ENCODE measurements at regions not wholly inside any gene's neighbourhood (a gene's known extent, or its start where the extent isn't known, plus 50 kb on each side); places are given as distances from the start of the nearest gene placed in this dataset.
A peak's percentile ranks its signal among the peaks of the same experiment; 100 is the strongest.
"Not testable (repeated sequence)": the region's sequence is repeated elsewhere in the genome, so short reads cannot be mapped to it uniquely, and the experiment has no call there.

DNA sequence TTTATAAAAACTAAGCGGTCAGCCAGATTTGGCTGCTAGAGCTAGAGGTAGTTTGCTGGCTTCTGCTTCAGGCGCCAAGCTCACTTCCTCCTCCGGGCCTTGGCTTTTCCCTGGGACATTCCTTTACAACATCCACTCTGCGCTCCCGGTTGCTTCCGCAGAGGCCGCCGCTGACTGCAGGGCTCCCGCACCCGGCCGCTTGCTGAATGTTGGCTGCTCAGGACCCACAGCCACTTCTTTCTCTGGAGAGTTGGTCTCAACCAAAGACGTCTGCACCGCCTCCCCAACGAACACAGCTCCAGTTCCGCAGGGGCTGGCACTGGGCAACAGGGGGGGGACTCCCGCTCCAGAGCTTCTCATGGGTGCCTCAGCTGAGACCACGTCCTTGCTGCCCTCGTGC lies 282.8 kb downstream of the TFAP2C start:
- no peaks in the 10 kb centered on the region for H3K9me3 ChIP-seq (replicated peaks)
- no peaks in the 10 kb centered on the region; the same call in 1 of the 2 replicates for H3K4me1 ChIP-seq (replicated peaks)
- DNase-seq (ENCODE audit: low read depth in 1 of 2, low spot score in 2 of 2), result no peak
- H3K27me3 ChIP-seq (replicated peaks), result peaks cover 18% of the 10 kb centered on the region
- no peak overlapping the region for H3K4me3 ChIP-seq
- no peaks in the 10 kb centered on the region for H3K36me3 ChIP-seq
- no peak overlapping the region for H3K27ac ChIP-seq

DNA sequence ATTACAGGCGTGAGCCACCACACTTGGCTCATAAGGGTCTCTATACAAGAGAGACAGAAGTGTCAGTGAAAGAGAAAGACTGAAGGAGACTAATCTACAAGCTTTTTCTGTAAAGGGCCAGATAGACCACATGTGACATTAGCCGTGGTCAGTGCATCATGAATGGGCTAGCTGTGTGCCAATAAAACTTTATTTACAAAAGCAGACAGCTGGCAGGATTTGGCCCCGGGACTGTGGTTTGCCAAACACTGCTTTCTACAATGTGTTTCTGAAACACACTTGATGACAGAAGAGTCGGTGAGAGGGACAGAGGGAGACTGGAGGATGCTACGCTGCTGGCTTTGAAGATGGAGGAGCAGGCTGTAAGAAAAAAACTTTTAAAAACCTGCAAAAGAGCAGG lies 285.4 kb downstream of the TFAP2C start:
- Histone ChIP-seq H3K27me3 (replicated peaks) (peaks cover 30% of the 10 kb centered on the region), H3K4me3 (no peak overlapping the region), H3K36me3 (no peaks in the 10 kb centered on the region), H3K9me3 (replicated peaks) (no peaks in the 10 kb centered on the region), H3K4me1 (replicated peaks) (no peaks in the 10 kb centered on the region; the same call in 1 of the 2 replicates), H3K27ac (no peak overlapping the region)
- DNase-seq (ENCODE audit: low read depth in 1 of 2, low spot score in 2 of 2), result no peak

DNA sequence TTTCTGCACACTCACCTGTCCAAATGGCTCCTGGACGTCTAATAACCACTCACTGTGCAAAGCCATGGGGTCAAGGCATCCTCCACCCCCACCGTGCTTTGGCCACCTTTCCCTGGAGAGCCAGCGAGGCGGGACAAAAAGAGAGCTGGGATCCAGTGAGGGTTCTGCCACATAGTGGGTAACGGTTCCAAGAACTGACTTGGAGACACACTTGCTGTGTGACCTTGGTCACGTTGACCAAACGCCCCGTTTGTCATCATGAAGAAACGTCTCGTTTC lies 287.2 kb downstream of the TFAP2C start:
- Histone ChIP-seq H3K36me3 (no peaks in the 10 kb centered on the region), H3K27ac (no peak overlapping the region), H3K4me3 (no peak overlapping the region), H3K9me3 (replicated peaks) (no peaks in the 10 kb centered on the region), H3K4me1 (replicated peaks) (no peaks in the 10 kb centered on the region), H3K27me3 (replicated peaks) (peaks cover 22% of the 10 kb centered on the region; the same call in 1 of the 2 replicates)
- no peak for DNase-seq (ENCODE audit: low read depth in 1 of 2, low spot score in 2 of 2)

GRCh38 chr20:56920041-56920440 lies 290.9 kb downstream of the TFAP2C start:
- not testable (repeated sequence) for H3K9me3 ChIP-seq (replicated peaks); DNase-seq (ENCODE audit: low read depth in 1 of 2, low spot score in 2 of 2); H3K4me3 ChIP-seq; H3K27ac ChIP-seq; H3K36me3 ChIP-seq; H3K4me1 ChIP-seq (replicated peaks)
- H3K27me3 ChIP-seq (replicated peaks), result peaks cover 52% of the 10 kb centered on the region

GRCh38 chr20:56922497-56922896 lies 293.4 kb downstream of the TFAP2C start:
- Histone ChIP-seq H3K9me3 (replicated peaks) (0 out of 2 replicates have a peak, but pooled peaks cover 4% of the 10 kb centered on the region), H3K27me3 (replicated peaks) (peaks cover 65% of the 10 kb centered on the region), H3K27ac (no peak overlapping the region), H3K36me3 (no peaks in the 10 kb centered on the region), H3K4me1 (replicated peaks) (peaks cover 9% of the 10 kb centered on the region), H3K4me3 (no peak overlapping the region)
- no peak for DNase-seq (ENCODE audit: low read depth in 1 of 2, low spot score in 2 of 2)

- H3K4me3 ChIP-seq, result no peak overlapping the region
- no peak for DNase-seq (ENCODE audit: low read depth in 1 of 2, low spot score in 2 of 2)
- no peak overlapping the region for H3K27ac ChIP-seq
- no peaks in the 10 kb centered on the region for H3K36me3 ChIP-seq
- H3K9me3 ChIP-seq (replicated peaks), result 0 out of 2 replicates have a peak, but pooled peaks cover 4% of the 10 kb centered on the region
- peaks cover 9% of the 10 kb centered on the region for H3K4me1 ChIP-seq (replicated peaks)
- peaks cover 74% of the 10 kb centered on the region for H3K27me3 ChIP-seq (replicated peaks)
These were observed 295.4 kb downstream of the TFAP2C start for GRCh38 chr20:56924292-56925081.

DNA sequence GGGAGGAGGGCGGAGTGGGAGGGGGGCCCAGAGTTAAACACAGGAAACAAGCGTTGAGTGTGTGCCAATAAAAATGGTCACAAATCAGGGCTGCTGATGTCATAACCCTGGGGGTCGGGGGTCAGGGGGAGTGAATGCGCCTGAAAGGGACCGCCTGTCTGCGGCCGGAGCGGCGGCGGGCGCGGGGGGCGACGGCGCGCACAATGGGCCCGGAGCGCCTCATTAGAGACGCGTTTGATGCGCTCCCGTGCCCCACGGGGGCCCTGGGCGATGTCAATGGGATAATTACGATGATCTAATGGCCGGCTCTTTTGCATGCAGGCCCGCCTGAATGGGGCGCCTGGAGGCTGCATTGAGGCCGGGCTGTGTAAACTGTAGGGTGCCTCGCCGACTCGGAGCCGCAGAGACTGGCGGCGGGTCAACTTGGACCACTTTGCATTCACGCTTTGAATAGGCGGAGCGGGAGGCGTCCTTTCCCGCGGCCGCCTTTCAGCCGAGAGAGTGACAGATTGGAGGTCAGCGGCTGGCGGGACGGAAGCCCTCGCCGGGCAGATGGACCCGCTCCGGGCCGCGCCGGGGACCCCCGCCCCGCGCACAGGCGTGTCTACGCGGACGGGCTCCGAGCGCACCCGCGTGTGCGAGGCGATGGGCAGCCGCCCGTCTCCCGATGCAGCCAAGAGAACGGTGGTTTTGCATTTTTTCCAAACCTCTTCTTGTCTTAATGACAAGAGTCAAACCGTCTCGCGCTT lies 296.1 kb downstream of the TFAP2C start:
- peak in 1 of 2 experiments; percentile 10 for DNase-seq (ENCODE audit: low read depth in 1 of 2, low spot score in 2 of 2)
- 0 out of 2 replicates have a peak, but pooled peaks cover 4% of the 10 kb centered on the region for H3K9me3 ChIP-seq (replicated peaks)
- H3K36me3 ChIP-seq, result no peaks in the 10 kb centered on the region
- H3K27me3 ChIP-seq (replicated peaks), result peaks cover 81% of the 10 kb centered on the region
- H3K27ac ChIP-seq, result no peak overlapping the region
- H3K4me3 ChIP-seq, result no peak overlapping the region
- peaks cover 9% of the 10 kb centered on the region for H3K4me1 ChIP-seq (replicated peaks)

- Histone ChIP-seq H3K27ac (no peak overlapping the region), H3K4me3 (no peak overlapping the region), H3K9me3 (replicated peaks) (0 out of 2 replicates have a peak, but pooled peaks cover 4% of the 10 kb centered on the region), H3K36me3 (no peaks in the 10 kb centered on the region), H3K4me1 (replicated peaks) (peaks cover 9% of the 10 kb centered on the region), H3K27me3 (replicated peaks) (peaks cover 87% of the 10 kb centered on the region)
- DNase-seq (ENCODE audit: low read depth in 1 of 2, low spot score in 2 of 2), result no peak
These were observed 296.7 kb downstream of the TFAP2C start for GRCh38 chr20:56925831-56926170.

DNA sequence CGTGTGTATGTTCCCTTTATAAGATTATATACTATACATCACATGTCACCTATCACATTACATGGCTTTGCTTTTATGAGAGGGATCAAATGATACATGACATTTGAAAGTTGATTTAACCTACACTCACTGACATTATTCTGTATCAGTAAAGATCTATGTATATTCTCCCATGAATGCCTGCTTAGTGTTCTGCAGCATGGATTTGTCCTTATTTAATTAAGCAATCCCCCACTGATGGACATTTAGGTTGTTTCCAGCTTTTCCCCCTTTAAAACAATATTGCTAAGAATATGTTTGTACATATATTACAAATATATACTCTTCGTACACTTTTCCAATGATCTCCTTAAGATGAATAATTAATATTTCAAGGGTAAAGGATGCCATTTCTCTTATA lies 297.4 kb downstream of the TFAP2C start:
- H3K9me3 ChIP-seq (replicated peaks), result 0 out of 2 replicates have a peak, but pooled peaks cover 4% of the 10 kb centered on the region
- DNase-seq (ENCODE audit: low read depth in 1 of 2, low spot score in 2 of 2), result no peak
- H3K4me3 ChIP-seq, result no peak overlapping the region
- H3K36me3 ChIP-seq, result no peaks in the 10 kb centered on the region
- H3K27ac ChIP-seq, result no peak overlapping the region
- H3K27me3 ChIP-seq (replicated peaks), result peaks cover 91% of the 10 kb centered on the region
- H3K4me1 ChIP-seq (replicated peaks), result peaks cover 9% of the 10 kb centered on the region

DNA sequence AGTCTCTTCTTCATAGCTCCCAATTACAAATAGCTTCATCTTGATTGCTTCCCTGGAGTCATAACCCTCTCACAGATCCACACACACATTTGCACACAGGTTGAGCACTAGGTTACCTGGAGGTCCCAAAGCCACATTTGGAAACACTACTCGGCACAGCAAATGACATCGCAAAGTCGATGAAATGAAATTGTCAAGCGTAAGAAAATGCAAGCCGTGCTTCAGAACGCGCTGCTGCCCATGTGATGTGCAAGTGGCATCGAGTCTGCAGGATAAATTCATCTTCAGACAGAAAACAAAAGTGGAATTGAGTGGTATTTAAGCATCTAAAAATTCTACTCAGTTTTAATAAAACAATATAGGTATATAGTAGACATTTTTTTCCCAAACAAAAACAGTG lies 298.0 kb downstream of the TFAP2C start:
- no peaks in the 10 kb centered on the region for H3K36me3 ChIP-seq
- 0 out of 2 replicates have a peak, but pooled peaks cover 4% of the 10 kb centered on the region for H3K9me3 ChIP-seq (replicated peaks)
- no peak for DNase-seq (ENCODE audit: low read depth in 1 of 2, low spot score in 2 of 2)
- H3K27ac ChIP-seq, result no peak overlapping the region
- H3K4me1 ChIP-seq (replicated peaks), result peaks cover 9% of the 10 kb centered on the region
- peaks cover 88% of the 10 kb centered on the region for H3K27me3 ChIP-seq (replicated peaks)
- no peak overlapping the region for H3K4me3 ChIP-seq

GRCh38 chr20:56928007-56928406 lies 298.9 kb downstream of the TFAP2C start:
- H3K27ac ChIP-seq, result no peak overlapping the region
- peaks cover 79% of the 10 kb centered on the region for H3K27me3 ChIP-seq (replicated peaks)
- H3K4me1 ChIP-seq (replicated peaks), result peaks cover 9% of the 10 kb centered on the region
- no peak overlapping the region for H3K4me3 ChIP-seq
- DNase-seq (ENCODE audit: low read depth in 1 of 2, low spot score in 2 of 2), result no peak
- H3K9me3 ChIP-seq (replicated peaks), result 0 out of 2 replicates have a peak, but pooled peaks cover 4% of the 10 kb centered on the region
- H3K36me3 ChIP-seq, result no peaks in the 10 kb centered on the region

GRCh38 chr20:56929606-56930005 lies 300.5 kb downstream of the TFAP2C start:
- Histone ChIP-seq H3K27ac (no peak overlapping the region), H3K27me3 (replicated peaks) (peaks cover 63% of the 10 kb centered on the region)
- DNase-seq (ENCODE audit: low read depth in 1 of 2, low spot score in 2 of 2), result no peak

GRCh38 chr20:56930876-56931275 lies 301.8 kb downstream of the TFAP2C start:
- Histone ChIP-seq H3K27ac (no peak overlapping the region), H3K4me1 (replicated peaks) (no peaks in the 10 kb centered on the region), H3K9me3 (replicated peaks) (no peaks in the 10 kb centered on the region; the same call in 1 of the 2 replicates), H3K4me3 (no peak overlapping the region), H3K36me3 (no peaks in the 10 kb centered on the region), H3K27me3 (replicated peaks) (peaks cover 51% of the 10 kb centered on the region)
- DNase-seq (ENCODE audit: low read depth in 1 of 2, low spot score in 2 of 2), result no peak

More at GRCh38 chr20:56929606-56930005, 300.5 kb downstream of the TFAP2C start:
- peaks cover 9% of the 10 kb centered on the region for H3K4me1 ChIP-seq (replicated peaks)
- no peaks in the 10 kb centered on the region for H3K36me3 ChIP-seq
- H3K9me3 ChIP-seq (replicated peaks), result peaks cover 4% of the 10 kb centered on the region; the same call in 1 of the 2 replicates
- no peak overlapping the region for H3K4me3 ChIP-seq

Measured in SJSA1 (cell line).